HEK293 (cell line): ENCODE measurements at regions not wholly inside any gene's neighbourhood (a gene's known extent, or its start where the extent isn't known, plus 50 kb on each side); places are given as distances from the start of the nearest gene placed in this dataset.

Experiments
- CTCF ChIA-PET: fragments of 350-600 bp; formaldehyde crosslinking; extraction: SDS; loops from one replicate; lab custom pipeline; 2021; ENCODE audit warnings: antibody characterized with exemption; lab: Yijun Ruan, JAX
- POLR2A ChIA-PET: fragments of 300-600 bp; formaldehyde crosslinking; extraction: SDS; loops from one replicate; lab custom pipeline; 2020; ENCODE audit warnings: antibody characterized with exemption, inconsistent platforms; lab: Yijun Ruan, JAX
- H3K27ac ChIP-seq: fragments of 200-500 bp; sonication (Bioruptor generic); 2 replicates; pipeline ENCODE4 v1.5.1; 2014; ENCODE audit warnings: low read depth, low read length, control low read depth, inconsistent platforms; ENCODE audit errors: extremely low read depth
- H3K36me3 ChIP-seq, 2 experiments: fragments of 200-500 bp in 1 of 2; sonication (Bioruptor generic) in 1 of 2; 1 replicate in 1 of 2; 2 replicates in 1 of 2; pipeline ENCODE4 v1.5.1; 2014 to 2017; ENCODE audit warnings: inconsistent platforms in 2 of 2, low read length in 2 of 2; ENCODE audit not compliant: control insufficient read depth in 2 of 2, insufficient read depth in 1 of 2
- H3K4me1 ChIP-seq: fragments of 200-500 bp; sonication (Bioruptor generic); 2 replicates; pipeline ENCODE4 v1.5.1; 2014; ENCODE audit warnings: mild to moderate bottlenecking, low read length, inconsistent platforms; ENCODE audit not compliant: control insufficient read depth, insufficient read depth
- H3K4me3 ChIP-seq: 2 replicates; pipeline ENCODE4 v1.5.1; 2011; ENCODE audit warnings: low read depth, mild to moderate bottlenecking, control low read depth, low read length, moderate library complexity
- H3K9me3 ChIP-seq: fragments of 200-500 bp; sonication (Bioruptor generic); 2 replicates; pipeline ENCODE4 v1.5.1; 2014; ENCODE audit warnings: low read depth, low read length, inconsistent platforms; ENCODE audit not compliant: control insufficient read depth, insufficient read depth
- EGR2 ChIP-seq: fragments of 450-650 bp; formaldehyde crosslinking; IDR thresholded peaks from 2 replicates; pipeline ENCODE4 v1.5.1; 2016; ENCODE audit warnings: low read depth, missing biosample characterization, missing genetic modification characterization
- GLIS1 ChIP-seq: fragments of 450-650 bp; formaldehyde crosslinking; IDR thresholded peaks from 2 replicates; pipeline ENCODE4 v1.5.1; 2016; ENCODE audit warnings: missing biosample characterization, missing genetic modification characterization
- HOXA7 ChIP-seq: sonication (generic); formaldehyde crosslinking; IDR thresholded peaks from 2 replicates; pipeline ENCODE4 v1.8.1; 2022; ENCODE audit warnings: missing genetic modification reagents, borderline replicate concordance
- YY2 ChIP-seq: fragments of 450-650 bp; formaldehyde crosslinking; IDR thresholded peaks from 2 replicates; pipeline ENCODE4 v1.5.1; 2016; ENCODE audit warnings: missing biosample characterization, missing genetic modification characterization
- ZBTB17 ChIP-seq: fragments of 450-650 bp; formaldehyde crosslinking; IDR thresholded peaks from 2 replicates; pipeline ENCODE4 v1.5.1; 2016; ENCODE audit warnings: missing biosample characterization, missing genetic modification characterization
- ZBTB21 ChIP-seq: fragments of 450-650 bp; formaldehyde crosslinking; IDR thresholded peaks from 2 replicates; pipeline ENCODE4 v1.5.1; 2017; ENCODE audit warnings: missing biosample characterization, missing genetic modification characterization
- ZEB2 ChIP-seq: fragments of 450-650 bp; formaldehyde crosslinking; IDR thresholded peaks from 2 replicates; pipeline ENCODE4 v1.5.1; 2016; ENCODE audit warnings: missing biosample characterization, missing genetic modification characterization
- ZIC2 ChIP-seq: fragments of 450-650 bp; formaldehyde crosslinking; IDR thresholded peaks from 2 replicates; pipeline ENCODE4 v1.5.1; 2016; ENCODE audit warnings: missing biosample characterization, missing genetic modification characterization
- ZNF132 ChIP-seq: fragments of 450-650 bp; formaldehyde crosslinking; IDR thresholded peaks from 2 replicates; pipeline ENCODE4 v1.5.1; 2017; ENCODE audit warnings: missing biosample characterization, missing genetic modification characterization, borderline replicate concordance
- ZNF510 ChIP-seq: fragments of 450-650 bp; formaldehyde crosslinking; IDR thresholded peaks from 2 replicates; pipeline ENCODE4 v1.5.1; 2018; ENCODE audit warnings: mild to moderate bottlenecking, missing genetic modification characterization, missing biosample characterization; ENCODE audit not compliant: insufficient replicate concordance
- ZNF529 ChIP-seq: fragments of 450-650 bp; formaldehyde crosslinking; IDR thresholded peaks from 2 replicates; pipeline ENCODE4 v1.5.1; 2017; ENCODE audit warnings: missing genetic modification characterization, missing biosample characterization; ENCODE audit not compliant: insufficient replicate concordance
- ZNF549 ChIP-seq: fragments of 450-650 bp; IDR thresholded peaks from 2 replicates; pipeline ENCODE4 v1.5.1; 2018; ENCODE audit warnings: missing biosample characterization, missing genetic modification characterization, mild to moderate bottlenecking, inconsistent platforms, moderate library complexity
- ZNF558 ChIP-seq: fragments of 450-650 bp; formaldehyde crosslinking; IDR thresholded peaks from 2 replicates; pipeline ENCODE4 v1.5.1; 2016; ENCODE audit warnings: missing biosample characterization, missing genetic modification characterization
- ZNF654 ChIP-seq: fragments of 450-650 bp; formaldehyde crosslinking; IDR thresholded peaks from 2 replicates; pipeline ENCODE4 v1.5.1; 2016; ENCODE audit warnings: low read depth, missing biosample characterization, missing genetic modification characterization
- ZNF776 ChIP-seq: fragments of 450-650 bp; formaldehyde crosslinking; IDR thresholded peaks from 2 replicates; pipeline ENCODE4 v1.5.0; 2017; ENCODE audit warnings: missing biosample characterization, missing genetic modification characterization, borderline replicate concordance
- ZNF830 ChIP-seq: fragments of 450-650 bp; IDR thresholded peaks from 2 replicates; pipeline ENCODE4 v1.5.0; 2018; ENCODE audit warnings: missing biosample characterization, missing genetic modification characterization, low read depth, mild to moderate bottlenecking, moderate library complexity
- ZNF837 ChIP-seq: fragments of 450-650 bp; formaldehyde crosslinking; IDR thresholded peaks from 2 replicates; pipeline ENCODE4 v1.5.1; 2016; ENCODE audit warnings: missing biosample characterization, missing genetic modification characterization
- TF ChIP-seq, protein P1 (sequence below): fragments of 450-650 bp; formaldehyde crosslinking; IDR thresholded peaks from 2 replicates; pipeline ENCODE4 v1.5.1; 2016; ENCODE audit warnings: missing biosample characterization, missing genetic modification characterization
- TF ChIP-seq, protein P2 (sequence below): fragments of 450-650 bp; formaldehyde crosslinking; IDR thresholded peaks from 2 replicates; pipeline ENCODE4 v1.5.1; 2016; ENCODE audit warnings: missing biosample characterization, missing genetic modification characterization
- TF ChIP-seq, protein P3 (sequence below): fragments of 450-650 bp; formaldehyde crosslinking; IDR thresholded peaks from 2 replicates; pipeline ENCODE4 v1.5.1; 2016; ENCODE audit warnings: missing biosample characterization, missing genetic modification characterization
- TF ChIP-seq, protein P4 (sequence below): IDR thresholded peaks from 2 replicates; pipeline ENCODE4 v1.6.1; 2011; ENCODE audit warnings: mild to moderate bottlenecking, low read depth, low read length, borderline replicate concordance

DNA sequence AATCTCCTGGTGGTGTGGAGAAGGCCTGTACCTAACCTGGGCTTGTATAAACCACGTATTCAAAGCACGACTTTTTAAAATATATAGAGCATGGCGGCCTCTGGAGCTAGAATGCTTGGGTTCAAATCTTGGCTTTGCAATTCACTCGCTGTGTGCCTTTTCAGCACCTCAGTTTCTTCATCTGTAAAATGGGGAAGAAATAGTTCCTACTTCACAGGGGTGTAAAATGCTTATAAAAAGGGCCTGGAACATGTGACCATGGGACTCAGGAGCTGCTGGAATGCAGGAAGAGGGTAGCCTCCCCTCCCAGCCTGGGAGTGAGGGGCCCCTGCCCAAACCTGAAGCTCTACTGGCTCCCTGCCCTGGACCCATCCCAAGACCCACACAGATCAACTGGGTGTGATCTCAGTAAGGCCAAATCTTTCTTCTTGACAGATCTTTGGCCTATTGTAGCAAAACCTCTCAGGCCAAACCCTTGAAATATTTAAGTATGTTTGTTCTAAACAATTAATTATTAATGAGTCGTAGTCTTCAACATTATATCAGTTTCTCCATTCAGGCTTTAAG is 269.0 kb downstream of the ZSWIM6 start:
- ChIA-PET POLR2A (no interaction called here), CTCF (no interaction called here)
- TF ChIP-seq ZNF510 = no peak
- TF ChIP-seq ZEB2 (tag by site-specific recombination) = no peak
- TF ChIP-seq, protein P1, sequence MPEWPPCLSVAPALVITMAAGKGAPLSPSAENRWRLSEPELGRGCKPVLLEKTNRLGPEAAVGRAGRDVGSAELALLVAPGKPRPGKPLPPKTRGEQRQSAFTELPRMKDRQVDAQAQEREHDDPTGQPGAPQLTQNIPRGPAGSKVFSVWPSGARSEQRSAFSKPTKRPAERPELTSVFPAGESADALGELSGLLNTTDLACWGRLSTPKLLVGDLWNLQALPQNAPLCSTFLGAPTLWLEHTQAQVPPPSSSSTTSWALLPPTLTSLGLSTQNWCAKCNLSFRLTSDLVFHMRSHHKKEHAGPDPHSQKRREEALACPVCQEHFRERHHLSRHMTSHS (tag by site-specific recombination) = no peak
- TF ChIP-seq YY2 (tag by site-specific recombination) = no peak
- TF ChIP-seq ZNF776 (tag by site-specific recombination) = no peak
- no peak for TF ChIP-seq ZNF132 (tag by site-specific recombination)
- TF ChIP-seq EGR2 = no peak
- no peak for TF ChIP-seq ZNF529 (tag by site-specific recombination)
- no peak for TF ChIP-seq ZNF654 (tag by site-specific recombination)
- TF ChIP-seq ZNF558 (tag by site-specific recombination) = no peak
- no peak for TF ChIP-seq GLIS1
- TF ChIP-seq, all 188 proteins: peak for 0
- Histone ChIP-seq H3K9me3 (no peaks in the 10 kb centered on the region), H3K36me3 (no peaks in the 10 kb centered on the region), H3K4me3 (no peak overlapping the region), H3K4me1 (no peaks in the 10 kb centered on the region), H3K27ac (no peak overlapping the region)

DNA sequence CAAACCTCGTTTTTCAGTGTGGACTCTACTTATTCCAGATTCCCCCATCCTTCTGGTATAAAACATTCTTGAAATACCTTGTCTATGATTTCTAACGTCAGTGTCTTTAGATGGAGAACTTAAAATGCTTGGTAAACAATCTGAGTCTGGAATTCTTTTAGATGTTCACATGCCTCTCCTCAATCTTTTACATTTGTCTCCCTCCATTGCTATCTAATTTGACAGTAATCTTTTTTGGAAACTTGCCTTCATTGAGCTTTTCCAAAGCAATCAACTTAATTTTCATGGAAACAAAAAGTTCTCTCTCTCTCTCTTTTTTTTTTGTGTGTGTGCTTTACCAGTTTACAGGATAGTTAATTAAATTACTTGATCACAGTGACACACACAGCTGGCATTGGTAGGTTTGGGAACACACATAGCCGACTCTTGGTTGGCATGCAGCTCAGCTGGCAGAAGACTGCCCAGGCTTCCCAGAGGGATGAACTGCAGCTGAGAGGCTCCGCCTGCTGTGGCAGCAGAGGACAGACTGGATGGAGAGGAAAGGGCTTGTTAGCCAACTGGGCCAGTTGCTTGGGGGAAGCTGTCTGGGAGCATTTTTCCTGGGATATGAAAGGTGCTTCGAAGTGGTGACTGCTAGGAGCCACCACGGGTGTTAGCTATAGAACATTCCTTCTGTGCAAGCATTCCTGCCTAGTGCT is 271.3 kb downstream of the ZSWIM6 start:
- no peaks in the 10 kb centered on the region for H3K9me3 ChIP-seq

DNA sequence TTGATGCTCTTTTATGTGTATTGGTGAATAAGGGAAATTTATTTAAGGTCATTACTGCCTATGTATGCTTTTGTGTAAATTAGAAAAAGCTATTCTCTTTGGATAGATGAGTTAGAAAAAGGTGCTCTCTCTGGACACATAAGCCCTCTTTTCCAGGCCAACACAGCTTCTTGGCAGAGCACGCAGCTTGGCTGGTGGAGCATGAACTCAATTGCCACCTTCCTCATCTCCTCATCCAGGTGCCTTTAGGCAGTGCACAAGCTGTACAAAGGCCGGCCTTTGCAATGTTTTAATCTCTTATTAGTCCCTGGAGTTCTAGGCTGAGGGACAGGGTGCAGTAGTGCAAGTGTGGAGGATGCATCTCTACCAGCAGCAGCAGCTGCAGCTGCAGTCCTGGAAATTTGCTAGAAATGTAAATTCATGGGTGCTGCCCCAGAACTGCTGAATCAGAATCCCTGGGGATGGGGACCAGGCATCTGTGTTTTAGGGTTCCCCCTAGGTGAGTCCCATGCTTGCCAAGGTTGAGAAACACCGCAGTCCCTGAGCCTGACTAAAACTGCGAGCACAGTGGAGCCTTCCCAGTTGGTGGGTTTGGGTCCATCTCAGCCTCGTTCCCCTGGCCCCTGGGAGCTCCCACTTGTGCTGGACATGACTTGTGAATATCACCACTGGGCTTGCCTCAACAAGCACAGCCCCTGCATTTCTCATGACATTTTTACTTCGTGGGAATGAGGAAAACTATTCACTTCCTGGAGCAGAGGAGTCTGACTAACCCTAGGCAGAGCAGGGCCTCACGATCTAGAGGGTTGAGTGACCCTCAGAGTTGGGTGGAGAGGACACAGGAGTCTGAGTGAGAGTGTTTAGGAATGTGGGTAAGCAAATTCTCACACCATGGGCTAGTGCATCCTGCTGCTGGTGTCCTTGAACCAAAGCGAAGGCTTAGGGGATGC is 272.3 kb downstream of the ZSWIM6 start:
- Histone ChIP-seq H3K36me3 (no peaks in the 10 kb centered on the region), H3K4me3 (no peak overlapping the region), H3K27ac (no peak overlapping the region), H3K4me1 (no peaks in the 10 kb centered on the region), H3K9me3 (no peaks in the 10 kb centered on the region)
- CTCF ChIA-PET = interaction anchor here (0.7 to 1.5 kb wide), 3 partner anchors 24 to 58 kb away, joined by 3 read pairs; no protein-coding TSS in a partner anchor
- POLR2A ChIA-PET = no interaction called here
- TF ChIP-seq, protein P2, sequence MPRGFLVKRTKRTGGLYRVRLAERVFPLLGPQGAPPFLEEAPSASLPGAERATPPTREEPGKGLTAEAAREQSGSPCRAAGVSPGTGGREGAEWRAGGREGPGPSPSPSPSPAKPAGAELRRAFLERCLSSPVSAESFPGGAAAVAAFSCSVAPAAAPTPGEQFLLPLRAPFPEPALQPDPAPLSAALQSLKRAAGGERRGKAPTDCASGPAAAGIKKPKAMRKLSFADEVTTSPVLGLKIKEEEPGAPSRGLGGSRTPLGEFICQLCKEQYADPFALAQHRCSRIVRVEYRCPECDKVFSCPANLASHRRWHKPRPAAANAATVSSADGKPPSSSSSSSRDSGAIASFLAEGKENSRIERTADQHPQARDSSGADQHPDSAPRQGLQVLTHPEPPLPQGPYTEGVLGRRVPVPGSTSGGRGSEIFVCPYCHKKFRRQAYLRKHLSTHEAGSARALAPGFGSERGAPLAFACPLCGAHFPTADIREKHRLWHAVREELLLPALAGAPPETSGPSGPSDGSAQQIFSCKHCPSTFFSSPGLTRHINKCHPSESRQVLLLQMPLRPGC (tag by site-specific recombination) = no peak
- TF ChIP-seq ZNF654 (tag by site-specific recombination) (no peak), ZNF830 (no peak), ZBTB17 (tag by site-specific recombination) (no peak), ZNF549 (tag by site-specific recombination) (no peak)
- TF ChIP-seq, protein P3, sequence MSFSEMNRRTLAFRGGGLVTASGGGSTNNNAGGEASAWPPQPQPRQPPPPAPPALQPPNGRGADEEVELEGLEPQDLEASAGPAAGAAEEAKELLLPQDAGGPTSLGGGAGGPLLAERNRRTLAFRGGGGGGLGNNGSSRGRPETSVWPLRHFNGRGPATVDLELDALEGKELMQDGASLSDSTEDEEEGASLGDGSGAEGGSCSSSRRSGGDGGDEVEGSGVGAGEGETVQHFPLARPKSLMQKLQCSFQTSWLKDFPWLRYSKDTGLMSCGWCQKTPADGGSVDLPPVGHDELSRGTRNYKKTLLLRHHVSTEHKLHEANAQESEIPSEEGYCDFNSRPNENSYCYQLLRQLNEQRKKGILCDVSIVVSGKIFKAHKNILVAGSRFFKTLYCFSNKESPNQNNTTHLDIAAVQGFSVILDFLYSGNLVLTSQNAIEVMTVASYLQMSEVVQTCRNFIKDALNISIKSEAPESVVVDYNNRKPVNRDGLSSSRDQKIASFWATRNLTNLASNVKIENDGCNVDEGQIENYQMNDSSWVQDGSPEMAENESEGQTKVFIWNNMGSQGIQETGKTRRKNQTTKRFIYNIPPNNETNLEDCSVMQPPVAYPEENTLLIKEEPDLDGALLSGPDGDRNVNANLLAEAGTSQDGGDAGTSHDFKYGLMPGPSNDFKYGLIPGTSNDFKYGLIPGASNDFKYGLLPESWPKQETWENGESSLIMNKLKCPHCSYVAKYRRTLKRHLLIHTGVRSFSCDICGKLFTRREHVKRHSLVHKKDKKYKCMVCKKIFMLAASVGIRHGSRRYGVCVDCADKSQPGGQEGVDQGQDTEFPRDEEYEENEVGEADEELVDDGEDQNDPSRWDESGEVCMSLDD (tag by site-specific recombination) = no peak

More for the DNA sequence above, 271.3 kb downstream of the ZSWIM6 start:
- Histone ChIP-seq H3K4me1 (no peaks in the 10 kb centered on the region), H3K27ac (no peak overlapping the region), H3K36me3 (no peaks in the 10 kb centered on the region), H3K4me3 (no peak overlapping the region)
- ChIA-PET POLR2A (no interaction called here), CTCF (interaction anchor here (0.6 to 1.3 kb wide), 3 partner anchors 20 to 40 kb away, joined by 3 to 4 read pairs (median 3); no protein-coding TSS in a partner anchor)
- TF ChIP-seq ZBTB21 (tag by site-specific recombination) (no peak), ZIC2 (no peak), ZNF837 (tag by site-specific recombination) (no peak), HOXA7 (CRISPR knock-in tag) (no peak)
- TF ChIP-seq, protein P4, sequence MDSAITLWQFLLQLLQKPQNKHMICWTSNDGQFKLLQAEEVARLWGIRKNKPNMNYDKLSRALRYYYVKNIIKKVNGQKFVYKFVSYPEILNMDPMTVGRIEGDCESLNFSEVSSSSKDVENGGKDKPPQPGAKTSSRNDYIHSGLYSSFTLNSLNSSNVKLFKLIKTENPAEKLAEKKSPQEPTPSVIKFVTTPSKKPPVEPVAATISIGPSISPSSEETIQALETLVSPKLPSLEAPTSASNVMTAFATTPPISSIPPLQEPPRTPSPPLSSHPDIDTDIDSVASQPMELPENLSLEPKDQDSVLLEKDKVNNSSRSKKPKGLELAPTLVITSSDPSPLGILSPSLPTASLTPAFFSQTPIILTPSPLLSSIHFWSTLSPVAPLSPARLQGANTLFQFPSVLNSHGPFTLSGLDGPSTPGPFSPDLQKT = no peak
